Myocyte (in vitro differentiated cells): ENCODE measurements at regions not wholly inside any gene's neighbourhood (a gene's known extent, or its start where the extent isn't known, plus 50 kb on each side); places are given as distances from the start of the nearest gene placed in this dataset.
"Not testable (repeated sequence)": the region's sequence is repeated elsewhere in the genome, so short reads cannot be mapped to it uniquely, and the experiment has no call there.

Experiments used
- DNase-seq: peaks from one replicate; pipeline ENCODE4 v3.0.0-alpha.2; 2012; ENCODE audit warnings: low read depth

- DNase-seq, result no peak
Measured at GRCh38 chr22:26967282-26967681, 309.9 kb downstream of the MIAT start.

GRCh38 chr22:26968859-26969523, 311.6 kb downstream of the MIAT start:
- DNase-seq, result peak; percentile 74

DNA sequence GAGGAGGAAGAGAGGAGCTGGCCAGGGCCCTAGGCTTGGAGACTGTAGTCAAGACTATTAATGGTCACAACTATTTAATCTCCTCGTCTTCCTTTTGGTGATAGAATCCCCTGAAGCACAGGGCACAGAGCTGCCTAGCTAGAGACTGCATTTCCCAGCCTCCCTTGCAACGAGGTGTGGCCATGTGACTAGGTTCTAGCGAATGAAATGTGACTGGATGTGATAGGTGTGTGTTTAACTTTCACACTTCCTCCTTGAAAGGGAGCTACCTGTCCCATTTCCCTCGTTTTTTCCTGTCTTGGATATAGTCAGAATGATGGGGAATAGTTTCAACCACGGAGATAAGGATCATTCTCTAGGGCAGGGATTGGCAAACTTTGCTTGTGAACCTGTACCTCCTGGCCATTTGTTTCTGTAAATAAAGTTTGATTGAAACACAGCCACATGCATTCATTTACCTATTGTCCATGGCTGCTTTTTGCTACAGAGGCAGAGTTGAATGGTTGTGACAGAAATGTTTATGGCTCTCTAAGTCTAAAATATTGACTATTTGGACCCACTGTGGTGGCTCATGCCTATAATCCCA, 313.5 kb downstream of the MIAT start:
- no peak for DNase-seq

DNA sequence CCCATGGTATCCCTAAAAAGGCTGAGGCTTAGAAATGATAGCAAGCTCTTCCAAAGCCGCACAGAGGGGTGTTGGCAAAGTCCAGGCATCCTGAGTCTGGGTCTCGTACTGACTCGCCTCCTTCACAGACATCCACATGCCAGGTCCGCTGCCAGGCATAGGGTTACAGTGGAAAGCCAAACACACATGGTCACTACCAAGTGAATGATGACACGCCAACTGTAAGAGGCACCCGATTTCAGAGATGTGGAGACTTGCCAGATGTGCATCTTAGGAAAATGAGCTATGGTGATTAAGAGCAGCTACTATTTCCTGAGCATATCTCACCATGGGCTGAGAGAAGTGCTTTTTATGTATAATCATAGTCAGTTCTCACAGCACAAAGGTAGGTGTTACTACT, 314.9 kb downstream of the MIAT start:
- peak; percentile 24 for DNase-seq

- not testable (repeated sequence) for DNase-seq
Measured at GRCh38 chr22:26972915-26973314, 315.5 kb downstream of the MIAT start.

GRCh38 chr22:26974034-26974433, 316.6 kb downstream of the MIAT start:
- no peak for DNase-seq

DNA sequence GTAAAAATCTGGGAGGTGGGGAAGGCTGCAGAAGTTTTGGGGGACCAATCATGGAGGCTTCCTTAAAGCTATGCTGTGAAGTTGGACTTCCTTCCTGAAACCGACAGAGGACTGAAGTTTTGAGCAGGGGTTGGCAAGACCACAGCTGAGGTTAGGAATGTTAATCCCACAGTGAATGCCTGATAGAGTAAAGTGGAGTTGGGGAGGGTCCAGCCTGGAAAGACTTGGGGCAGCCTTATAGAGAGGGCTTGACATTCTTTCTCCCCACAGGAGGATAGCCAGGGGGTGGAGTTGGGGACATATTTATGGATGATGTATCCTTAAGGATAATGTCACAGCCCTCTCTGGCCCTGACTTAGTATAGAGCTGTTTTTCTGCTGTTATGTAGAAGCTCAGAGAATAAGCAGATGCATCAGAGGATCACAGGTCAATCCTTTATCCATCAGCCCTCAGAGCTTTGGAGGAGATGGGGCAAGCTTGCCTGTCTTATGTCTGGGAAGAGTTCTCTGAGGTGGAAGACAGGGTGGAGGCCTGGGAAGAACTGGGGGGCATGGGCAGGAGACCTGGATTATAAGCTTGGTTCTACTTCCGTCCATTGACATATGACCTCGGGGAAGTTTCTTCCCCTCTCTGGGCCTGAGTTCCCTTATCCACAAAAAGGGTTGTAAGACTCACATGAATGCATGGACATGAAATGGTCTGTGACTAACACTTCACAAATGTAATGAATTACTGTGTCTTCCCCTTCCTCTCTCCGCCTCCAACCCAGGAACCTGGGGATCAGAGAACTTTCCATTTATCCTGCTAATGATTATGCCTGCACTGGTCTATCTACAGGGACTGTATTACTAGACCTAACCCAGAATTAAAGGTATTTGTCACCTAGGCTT, 317.8 kb downstream of the MIAT start:
- DNase-seq, result no peak

DNA sequence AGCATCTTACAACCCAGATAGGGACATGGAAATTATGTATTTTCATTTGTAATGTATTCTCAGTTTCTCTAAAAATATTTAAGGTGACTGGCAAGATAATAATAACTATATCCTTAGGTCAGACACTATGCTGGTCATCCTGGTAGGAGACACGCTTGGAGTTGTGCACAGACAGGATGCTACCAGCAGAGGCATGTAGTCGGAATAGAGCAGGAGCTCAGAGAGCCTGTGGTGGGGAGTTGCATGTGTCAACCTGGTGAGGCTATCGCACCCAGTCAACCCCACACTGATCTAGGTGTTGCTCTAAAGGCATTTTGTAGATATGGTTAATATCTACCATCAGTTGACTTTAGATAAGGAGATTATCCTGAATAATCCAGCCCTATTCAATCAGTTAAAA, 318.5 kb downstream of the MIAT start:
- no peak for DNase-seq

DNA sequence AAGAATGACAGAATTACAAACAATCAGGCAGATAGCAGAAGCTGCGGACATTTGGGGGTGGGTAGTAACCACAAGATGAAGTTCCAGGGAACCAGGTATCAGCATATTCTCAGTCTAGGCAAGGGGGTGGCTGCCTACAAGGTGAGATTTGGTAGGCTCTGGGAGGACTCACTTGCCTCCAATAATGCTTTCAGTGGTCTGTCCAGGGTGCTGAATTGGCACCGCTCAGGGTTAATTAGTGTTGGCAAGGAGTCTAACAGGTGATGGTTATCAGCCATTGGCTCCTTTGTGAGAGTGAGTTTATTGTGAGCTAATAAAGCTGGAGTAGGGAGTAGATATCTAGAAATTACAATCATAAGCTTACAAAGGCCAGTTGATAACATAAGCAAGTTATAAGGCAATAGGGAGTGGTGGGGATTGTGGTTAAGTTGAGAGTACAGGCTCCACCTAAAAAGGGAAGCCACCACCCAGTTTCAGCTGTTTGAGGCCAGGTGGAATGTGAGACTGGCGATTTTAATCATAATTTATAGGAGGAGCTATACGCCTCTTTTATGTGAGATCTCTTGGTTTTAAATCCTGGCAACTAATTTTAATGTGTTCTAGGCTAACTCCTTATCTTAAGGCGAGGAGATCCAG, 320.5 kb downstream of the MIAT start:
- DNase-seq, result peak; percentile 21

GRCh38 chr22:26979294-26979693, 321.9 kb downstream of the MIAT start:
- no peak for DNase-seq

GRCh38 chr22:26981111-26981510, 323.7 kb downstream of the MIAT start:
- DNase-seq, result no peak

DNA sequence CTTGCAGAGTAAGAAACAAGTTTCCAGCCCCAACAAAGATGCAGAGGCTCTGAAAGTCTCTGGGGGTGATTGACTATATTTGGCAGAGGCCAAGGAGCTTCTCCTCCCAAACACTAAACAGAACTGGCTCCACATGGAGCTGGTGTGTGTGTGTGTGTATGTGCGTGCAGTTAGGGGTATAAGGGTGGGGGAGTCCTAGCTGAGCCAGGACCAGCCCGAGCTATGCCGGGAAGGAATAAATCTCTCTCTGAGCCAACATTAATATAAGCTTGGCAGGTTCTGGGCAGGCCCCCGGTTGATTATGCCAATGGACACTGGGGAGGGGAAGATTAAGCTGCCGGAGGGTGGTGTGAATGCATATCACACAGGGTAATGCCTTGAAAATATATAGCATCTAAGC, 324.2 kb downstream of the MIAT start:
- DNase-seq, result no peak

DNA sequence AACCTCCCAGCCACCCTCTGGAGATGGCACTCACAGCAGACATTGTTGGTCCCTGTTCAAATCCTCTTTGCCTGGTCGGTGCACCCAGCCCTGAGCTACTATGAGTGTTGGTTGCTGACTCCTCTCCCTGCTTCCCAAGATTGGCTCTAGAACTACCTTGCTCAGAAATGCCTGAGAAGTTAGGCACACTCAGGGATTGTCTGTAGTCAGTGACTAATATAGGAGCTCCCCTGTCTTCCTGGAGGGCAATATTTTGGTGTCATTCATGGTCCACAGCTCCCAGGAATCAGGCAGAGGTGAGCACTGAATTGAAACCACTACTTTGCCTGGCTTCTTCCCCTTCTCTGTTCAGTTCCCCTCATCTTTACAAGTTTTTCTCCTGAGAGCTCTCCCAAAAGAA, 325.9 kb downstream of the MIAT start:
- DNase-seq, result no peak

DNA sequence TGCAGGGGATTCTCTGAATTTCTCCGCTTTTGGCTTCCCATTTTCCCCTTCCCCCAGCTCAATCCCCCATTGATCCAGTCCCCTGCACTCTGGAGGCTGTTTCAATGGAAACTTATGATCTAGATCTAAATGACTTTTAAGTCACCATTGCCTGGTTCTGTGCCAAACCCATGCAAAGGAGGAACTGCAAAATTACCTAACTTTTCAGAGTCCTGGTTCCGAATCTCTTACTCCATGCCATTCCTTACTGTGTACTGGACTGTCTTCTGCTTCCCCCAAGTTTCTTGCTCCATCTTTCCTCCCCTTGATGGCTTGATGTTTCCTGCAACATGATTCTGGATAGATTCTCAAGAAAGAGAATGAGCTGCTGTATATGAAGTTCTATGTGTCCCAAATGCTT, 327.8 kb downstream of the MIAT start:
- DNase-seq, result no peak

DNA sequence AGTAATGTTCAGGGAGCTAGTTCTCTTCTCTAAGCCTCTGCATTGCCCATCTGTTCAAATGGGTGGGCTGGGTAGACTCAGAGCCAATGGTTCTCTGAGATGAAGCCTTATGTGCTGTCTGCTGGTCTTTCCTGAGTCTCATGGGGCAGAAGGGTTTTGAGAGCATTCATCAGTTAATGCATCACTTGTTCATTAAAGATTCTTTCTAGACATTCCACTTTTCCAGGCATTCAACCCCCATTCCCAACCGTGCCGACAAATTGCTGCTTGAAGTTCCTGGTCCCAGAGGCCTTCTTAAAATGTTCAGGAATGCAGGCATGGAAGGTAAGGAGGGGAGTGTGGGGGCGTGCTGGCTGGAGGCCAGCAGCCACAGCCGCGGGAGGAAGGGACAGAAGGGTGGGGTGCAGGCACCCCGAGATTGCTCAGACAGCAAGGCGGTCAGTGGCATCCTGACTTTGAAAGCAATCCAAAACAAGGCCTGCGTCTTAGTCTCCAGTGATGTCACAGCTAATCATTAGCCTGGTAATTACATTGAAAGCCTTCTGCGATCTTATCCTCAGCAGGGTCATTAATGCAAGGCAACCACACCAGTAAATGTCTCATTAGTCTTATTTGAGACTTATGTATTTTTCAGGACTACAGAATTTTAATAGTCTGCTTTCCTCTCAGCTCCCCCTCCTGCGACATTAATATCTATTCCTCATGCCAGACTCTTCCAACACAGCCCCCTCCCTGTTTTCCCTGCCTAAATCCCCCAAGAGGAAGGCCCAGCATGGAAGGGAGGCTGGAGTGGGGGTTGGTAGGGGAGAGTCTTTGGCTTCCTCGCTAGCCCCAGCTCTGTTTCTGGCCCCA, 328.8 kb downstream of the MIAT start:
- no peak for DNase-seq

DNA sequence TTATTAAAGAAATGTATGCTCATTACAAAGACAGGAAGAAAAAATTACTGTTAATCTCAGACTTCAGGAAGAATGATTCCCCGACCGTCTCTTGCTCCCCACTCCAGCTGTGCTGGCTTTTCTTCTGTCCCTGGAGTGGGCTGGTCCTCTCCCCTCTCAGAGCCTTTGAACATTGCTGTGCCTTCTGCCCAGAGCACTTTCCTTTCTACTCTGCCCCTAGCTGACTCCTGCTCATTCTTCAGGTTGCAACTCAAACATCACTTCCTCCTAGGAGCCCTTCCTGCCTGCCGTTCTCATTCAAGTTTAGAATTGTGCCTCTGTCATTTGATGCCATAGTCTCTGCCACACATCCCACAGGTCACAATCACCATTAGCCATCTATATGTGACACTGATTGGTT, 329.5 kb downstream of the MIAT start:
- DNase-seq, result no peak

- DNase-seq, result no peak
Measured at GRCh38 chr22:26990503-26991189, 333.3 kb downstream of the MIAT start.

- DNase-seq, result no peak
Measured at GRCh38 chr22:26992556-26992955, 335.2 kb downstream of the MIAT start.

GRCh38 chr22:26993886-26994285, 336.5 kb downstream of the MIAT start:
- DNase-seq, result no peak

DNA sequence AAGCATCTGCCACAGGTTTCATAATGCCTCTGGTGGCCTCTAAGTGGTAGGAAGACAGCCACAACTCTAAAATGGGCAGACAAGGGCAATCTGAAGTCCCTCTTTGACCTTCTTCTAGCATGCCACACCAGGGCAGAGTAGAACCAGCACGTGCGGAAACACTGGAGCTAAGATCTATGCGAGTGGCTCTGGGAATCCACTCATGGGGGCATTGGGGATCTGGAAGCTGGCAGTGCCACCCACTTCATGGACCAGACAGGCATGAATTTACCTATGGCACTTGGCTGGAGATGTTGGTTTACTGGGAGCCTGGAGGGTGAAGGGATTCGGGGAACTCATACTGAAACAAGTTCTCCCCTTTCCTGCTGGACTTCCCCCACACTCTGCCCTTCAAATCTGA, 337.4 kb downstream of the MIAT start:
- DNase-seq, result no peak
